ENCODE measurements at regions not wholly inside any gene's neighbourhood (a gene's known extent, or its start where the extent isn't known, plus 50 kb on each side); places are given as distances from the start of the nearest gene placed in this dataset.

GRCh38 chr9:4922730-4923129, 62.3 kb upstream of the JAK2 start:
- FAIRE-seq, result no peak
- CTCF ChIA-PET (ENCODE audit: partially characterized antibody), result interaction anchor here (0.9 to 1.0 kb wide), 2 partner anchors 41 to 163 kb away, joined by 3 read pairs; no protein-coding TSS in a partner anchor
- peaks cover 0 to 4% (median 1%) of the 10 kb centered on the region in 4 experiments; a peak in 3 of 7 replicates for H3K4me1 ChIP-seq (replicated peaks in 1 of 4; ENCODE audit: control insufficient read depth in 3 of 4, insufficient read depth in 4 of 4, low read length in 3 of 4)
- TF ChIP-seq GABPA (IDR thresholded peaks at IDR 0.05; ENCODE audit: borderline replicate concordance, insufficient read depth, low read length), result no peak
- no peak for TF ChIP-seq RNF2 (IDR thresholded peaks at IDR 0.05; ENCODE audit: borderline replicate concordance, low read depth, low read length, missing control alignments, poor library complexity, severe bottlenecking)
- TF ChIP-seq POU5F1 (IDR thresholded peaks at IDR 0.05; ENCODE audit: low read depth, low read length), result no peak
- TF ChIP-seq CEBPB (IDR thresholded peaks at IDR 0.05; ENCODE audit: low read depth, low read length), result no peak
- no peak for TF ChIP-seq SP4 (IDR thresholded peaks at IDR 0.05; ENCODE audit: low read length)
- TF ChIP-seq TEAD4 (IDR thresholded peaks at IDR 0.05; ENCODE audit: low read depth, low read length), result no peak
- TF ChIP-seq NANOG (IDR thresholded peaks at IDR 0.05; ENCODE audit: insufficient read depth, low read depth, low read length, poor library complexity, severe bottlenecking), result no peak
- no peak for TF ChIP-seq HDAC2 (IDR thresholded peaks at IDR 0.05; ENCODE audit: borderline replicate concordance in 1 of 2, low read depth in 2 of 2, low read length in 2 of 2)
- TF ChIP-seq SAP30 (IDR thresholded peaks at IDR 0.05; ENCODE audit: insufficient read depth, insufficient replicate concordance, low read length), result no peak
- no peak for TF ChIP-seq CBX5 (IDR thresholded peaks at IDR 0.05; ENCODE audit: low read depth, low read length)
- TF ChIP-seq SP2 (IDR thresholded peaks at IDR 0.05; ENCODE audit: low read length), result no peak
- TF ChIP-seq ATF2 (IDR thresholded peaks at IDR 0.05; ENCODE audit: low read length), result no peak

More at GRCh38 chr9:4922730-4923129, 62.3 kb upstream of the JAK2 start:
- Histone ChIP-seq H4K91ac (replicated peaks; ENCODE audit: insufficient read length, low read length) (no peak overlapping the region), H3K23ac (ENCODE audit: insufficient read length) (no peak overlapping the region), H2BK20ac (ENCODE audit: low read length) (no peak overlapping the region), H4K8ac (ENCODE audit: extremely low read depth, insufficient read depth, low read length) (no peak overlapping the region), H3K79me1 (ENCODE audit: low read depth, low read length) (no peaks in the 10 kb centered on the region), H3K18ac (ENCODE audit: extremely low read depth, low read length) (no peak overlapping the region), H2BK12ac (ENCODE audit: low read depth, low read length) (no peak overlapping the region), H3K27me3 (replicated peaks in 1 of 4; ENCODE audit: control insufficient read depth in 3 of 4, extremely low read depth in 1 of 4, insufficient read depth in 3 of 4, low read length in 3 of 4) (no peaks in the 10 kb centered on the region), H2BK120ac (replicated peaks; ENCODE audit: low read depth, low read length) (no peak overlapping the region), H3K9me3 (ENCODE audit: insufficient read depth in 2 of 2, low read depth in 1 of 2, low read length in 1 of 2) (peaks cover 15 to 19% of the 10 kb centered on the region in 2 experiments), H3K23me2 (ENCODE audit: low read depth, low read length) (no peaks in the 10 kb centered on the region), H3K4me2 (ENCODE audit: insufficient read depth in 1 of 2, low read depth in 2 of 2, low read length in 2 of 2) (no peak overlapping the region), H3K14ac (ENCODE audit: insufficient read length) (no peak overlapping the region), H4K5ac (ENCODE audit: insufficient read length, low read depth, low read length) (no peak overlapping the region), H2BK15ac (ENCODE audit: low read length) (no peak overlapping the region), H2AK5ac (ENCODE audit: low read depth, low read length) (no peak overlapping the region), H3K27ac (ENCODE audit: low read depth, low read length) (no peak overlapping the region), H3K79me2 (ENCODE audit: control insufficient read depth in 1 of 2, insufficient read depth in 2 of 2, low read length in 2 of 2) (no peaks in the 10 kb centered on the region), H3K4ac (replicated peaks; ENCODE audit: insufficient read length, low read depth, low read length) (no peak overlapping the region), H3K56ac (replicated peaks; ENCODE audit: insufficient read length, low read depth, low read length) (no peak overlapping the region), H3K9ac (replicated peaks in 1 of 4; ENCODE audit: extremely low read depth in 1 of 4, low read depth in 3 of 4, low read length in 3 of 4) (no peak overlapping the region), H2BK5ac (ENCODE audit: low read depth, low read length) (no peak overlapping the region), H4K20me1 (replicated peaks in 1 of 2; ENCODE audit: control insufficient read depth in 1 of 2, insufficient read depth in 2 of 2, low read length in 2 of 2) (no peaks in the 10 kb centered on the region), H3K4me3 (ENCODE audit: extremely low read depth in 1 of 4, insufficient read depth in 2 of 4, low read depth in 3 of 4, low read length in 4 of 4) (no peak overlapping the region), H2AFZ (ENCODE audit: low read length) (no peak overlapping the region), H3K36me3 (ENCODE audit: control insufficient read depth in 2 of 4, insufficient read depth in 4 of 4, low read length in 3 of 4) (peaks cover 0 to 3% (median 0%) of the 10 kb centered on the region in 4 experiments; a peak in 1 of 8 replicates)
- POLR2A ChIA-PET (ENCODE audit: partially characterized antibody), result no interaction called here
- DNase-seq (ENCODE audit: low read depth in 1 of 2, low spot score in 2 of 2), result no peak
- 97% methylated on average over 2 of the region's 2 CpGs; no CpG with 5 or more reads in 1 of the 2 experiments for WGBS, 2 experiments (ENCODE audit: extremely low coverage in 1 of 2, insufficient coverage in 1 of 2, insufficient read length in 1 of 2, insufficient replicate concordance in 2 of 2, low coverage in 1 of 2, low lambda C conversion rate in 2 of 2, missing lambda C conversion rate in 1 of 2)

All from H1 (cell line).